Panc1 (cell line): ENCODE measurements at regions not wholly inside any gene's neighbourhood (a gene's known extent, or its start where the extent isn't known, plus 50 kb on each side); places are given as distances from the start of the nearest gene placed in this dataset.

Source experiments
- ATAC-seq: fragments of 200-7000 bp; cut with Tn5 transposase; 2 replicates; pipeline ENCODE4 v1.9.1; 2020; ENCODE audit warnings: mild to moderate bottlenecking, moderate library complexity
- BruUV-seq: library from RNA; stranded (reverse); fragments of 400-500 nt; replicated peaks from 2 replicates; lab custom pipeline; 2021; lab: Mats Ljungman, UMichigan
- CTCF ChIA-PET: fragments of 300-600 bp; sonication (Branson Sonifier 250); formaldehyde crosslinking; loops from one replicate; lab custom pipeline; 2022; ENCODE audit warnings: antibody characterized with exemption; lab: Charles Lee
- POLR2A ChIA-PET: fragments of 300-600 bp; sonication (Branson Sonifier 250); formaldehyde crosslinking; loops from one replicate; lab custom pipeline; 2022; ENCODE audit warnings: antibody characterized with exemption; lab: Charles Lee
- DNase-seq: peaks from one replicate; pipeline ENCODE4 v3.0.0-alpha.2; 2010; ENCODE audit warnings: low read depth, low spot score
- H3K27ac ChIP-seq: 2 replicates; pipeline ENCODE4 v1.5.1; 2011; ENCODE audit warnings: mild to moderate bottlenecking, low read length, inconsistent platforms
- H3K27me3 ChIP-seq: fragments of 200-500 bp; sonication (Bioruptor generic); 2 replicates; pipeline ENCODE4 v1.6.0; 2014; ENCODE audit warnings: low read length, inconsistent platforms; ENCODE audit not compliant: control insufficient read depth, insufficient read depth
- H3K36me3 ChIP-seq: fragments of 200-500 bp; sonication (Bioruptor generic); 2 replicates; pipeline ENCODE4 v1.5.1; 2014; ENCODE audit warnings: inconsistent platforms, mild to moderate bottlenecking, low read length, moderate library complexity; ENCODE audit not compliant: control insufficient read depth, insufficient read depth
- H3K4me1 ChIP-seq: 2 replicates; pipeline ENCODE4 v1.5.1; 2011; ENCODE audit warnings: inconsistent platforms, mild to moderate bottlenecking, low read length, moderate library complexity; ENCODE audit not compliant: control insufficient read depth, insufficient read depth
- H3K4me3 ChIP-seq, 2 experiments: 2 replicates each; pipeline ENCODE4 v1.5.1; 2011 to 2012; ENCODE audit warnings: low read depth in 2 of 2, low read length in 2 of 2, mild to moderate bottlenecking in 2 of 2, inconsistent platforms in 1 of 2, moderate library complexity in 1 of 2
- H3K9me3 ChIP-seq: fragments of 200-500 bp; sonication (Bioruptor generic); 2 replicates; pipeline ENCODE4 v1.5.1; 2014; ENCODE audit warnings: low read depth, mild to moderate bottlenecking, inconsistent platforms, low read length, moderate library complexity; ENCODE audit not compliant: control insufficient read depth, insufficient read depth
- POLR2AphosphoS5 ChIP-seq: IDR thresholded peaks from 2 replicates; pipeline ENCODE4 v1.6.1; 2012; ENCODE audit warnings: mild to moderate bottlenecking, low read depth, low read length, moderate library complexity
- REST ChIP-seq, 2 experiments: IDR thresholded peaks; 2 replicates each; pipeline ENCODE4 v1.6.1; 2011 to 2012; ENCODE audit warnings: low read depth in 2 of 2, control low read depth in 1 of 2, low read length in 1 of 2, mild to moderate bottlenecking in 1 of 2, moderate library complexity in 1 of 2; ENCODE audit not compliant: insufficient read depth in 1 of 2
- SIN3A ChIP-seq: IDR thresholded peaks from 2 replicates; pipeline ENCODE4 v1.6.1; 2012; ENCODE audit warnings: low read depth, mild to moderate bottlenecking, low read length, moderate library complexity, borderline replicate concordance; ENCODE audit not compliant: insufficient read depth
- TCF7L2 ChIP-seq: IDR thresholded peaks from 2 replicates; pipeline ENCODE4 v1.6.1; 2011; ENCODE audit warnings: mild to moderate bottlenecking, low read depth, low read length, inconsistent platforms
- in situ Hi-C: cut with HindIII; loops from 2 replicates; pipeline ENCODE4 v1.10.0; 2016; ENCODE audit warnings: low sequenced_read_pairs, low pct_unique_long_range_greater_than_20kb
- intact Hi-C: fragments of 100-400 bp; cut with micrococcal nuclease; formaldehyde crosslinking; loops from one replicate; pipeline ENCODE4 v1.10.0; 2022; ENCODE audit not compliant: unreplicated experiment
- TF ChIP-seq, protein P1 (sequence below): fragments of 450-650 bp; IDR thresholded peaks from 2 replicates; pipeline ENCODE4 v1.5.1; 2017; ENCODE audit warnings: mild to moderate bottlenecking

DNA sequence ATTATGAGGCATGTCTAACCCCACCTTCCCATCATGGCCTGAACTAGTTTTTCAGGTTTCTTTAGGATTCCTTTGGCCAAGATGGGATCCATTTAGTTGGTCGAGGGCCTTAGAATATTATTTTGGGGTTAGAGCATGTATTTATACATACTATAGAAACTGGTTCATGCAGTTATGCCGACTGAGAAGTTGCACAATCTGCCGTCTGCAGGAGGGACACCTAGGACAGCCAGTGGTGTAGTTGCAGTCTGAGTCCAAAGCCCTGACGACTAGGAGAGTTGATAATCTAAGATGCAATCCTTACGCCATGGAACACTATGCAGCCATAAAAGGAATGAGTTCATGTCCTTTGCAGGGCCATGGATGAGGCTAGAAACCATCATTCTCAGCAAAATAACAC lies 424.0 kb downstream of the SHISA9 start:
- in situ Hi-C loops (no loop called here), intact Hi-C loops (no loop called here)
- no TSS peak for BruUV-seq
- no peak for DNase-seq
- Histone ChIP-seq H3K9me3 (no peaks in the 10 kb centered on the region), H3K4me3 (no peak overlapping the region), H3K4me1 (no peaks in the 10 kb centered on the region), H3K27me3 (no peaks in the 10 kb centered on the region), H3K27ac (no peak overlapping the region), H3K36me3 (no peaks in the 10 kb centered on the region)
- no peak for ATAC-seq
- TF ChIP-seq, protein P1, sequence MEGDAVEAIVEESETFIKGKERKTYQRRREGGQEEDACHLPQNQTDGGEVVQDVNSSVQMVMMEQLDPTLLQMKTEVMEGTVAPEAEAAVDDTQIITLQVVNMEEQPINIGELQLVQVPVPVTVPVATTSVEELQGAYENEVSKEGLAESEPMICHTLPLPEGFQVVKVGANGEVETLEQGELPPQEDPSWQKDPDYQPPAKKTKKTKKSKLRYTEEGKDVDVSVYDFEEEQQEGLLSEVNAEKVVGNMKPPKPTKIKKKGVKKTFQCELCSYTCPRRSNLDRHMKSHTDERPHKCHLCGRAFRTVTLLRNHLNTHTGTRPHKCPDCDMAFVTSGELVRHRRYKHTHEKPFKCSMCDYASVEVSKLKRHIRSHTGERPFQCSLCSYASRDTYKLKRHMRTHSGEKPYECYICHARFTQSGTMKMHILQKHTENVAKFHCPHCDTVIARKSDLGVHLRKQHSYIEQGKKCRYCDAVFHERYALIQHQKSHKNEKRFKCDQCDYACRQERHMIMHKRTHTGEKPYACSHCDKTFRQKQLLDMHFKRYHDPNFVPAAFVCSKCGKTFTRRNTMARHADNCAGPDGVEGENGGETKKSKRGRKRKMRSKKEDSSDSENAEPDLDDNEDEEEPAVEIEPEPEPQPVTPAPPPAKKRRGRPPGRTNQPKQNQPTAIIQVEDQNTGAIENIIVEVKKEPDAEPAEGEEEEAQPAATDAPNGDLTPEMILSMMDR = no peak
- CTCF ChIA-PET = no interaction called here
- POLR2A ChIA-PET = no interaction called here

DNA sequence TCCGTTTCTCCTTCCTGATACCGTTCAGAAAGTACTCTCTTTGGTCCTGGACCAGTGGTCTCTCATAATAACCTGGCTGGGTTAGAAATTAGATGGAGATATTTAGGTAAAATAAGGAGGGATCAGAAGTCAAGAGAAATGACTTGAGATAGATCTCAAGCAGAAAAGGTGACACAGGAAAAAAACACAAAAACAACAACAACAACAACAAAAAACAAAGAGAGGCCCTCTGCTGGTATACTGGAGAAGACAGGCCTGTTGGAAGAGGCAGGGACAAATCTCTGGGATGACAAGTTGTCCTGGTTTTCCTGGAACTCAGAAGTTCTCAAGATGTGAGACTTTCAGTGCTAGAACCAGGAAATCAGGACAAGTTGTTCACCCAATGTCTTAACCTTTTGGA lies 430.5 kb downstream of the SHISA9 start:
- Histone ChIP-seq H3K4me1 (no peaks in the 10 kb centered on the region), H3K27me3 (no peaks in the 10 kb centered on the region), H3K36me3 (no peaks in the 10 kb centered on the region), H3K27ac (no peak overlapping the region), H3K9me3 (no peaks in the 10 kb centered on the region), H3K4me3 (no peak overlapping the region)
- in situ Hi-C loops (no loop called here), intact Hi-C loops (no loop called here)
- no peak for TF ChIP-seq TCF7L2
- no peak for TF ChIP-seq SIN3A
- TF ChIP-seq POLR2AphosphoS5 = no peak
- TF ChIP-seq, protein P1 = no peak
- TF ChIP-seq REST (IDR thresholded peaks at IDR 0.05; ENCODE audit: insufficient read depth in 1 of 2, low read depth in 2 of 2, low read length in 1 of 2) = no peak
- DNase-seq = no peak
- ATAC-seq = no peak
- ChIA-PET CTCF (no interaction called here), POLR2A (no interaction called here)
- no TSS peak for BruUV-seq
